LNCaP clone FGC (cell line): ENCODE measurements at regions not wholly inside any gene's neighbourhood (a gene's known extent, or its start where the extent isn't known, plus 50 kb on each side); places are given as distances from the start of the nearest gene placed in this dataset.

ENCODE experiments used
- DNase-seq: peaks from one replicate; pipeline ENCODE4 v3.0.0-alpha.2; 2011; ENCODE audit warnings: low read depth
- H3K4me3 ChIP-seq: 2 replicates; pipeline ENCODE4 v1.5.1; 2011; ENCODE audit warnings: mild to moderate bottlenecking, low read depth, low read length, control low read depth
- TF ChIP-seq, protein P1 (sequence below): IDR thresholded peaks from 2 replicates; pipeline ENCODE4 v1.5.1; 2012; ENCODE audit warnings: mild to moderate bottlenecking; ENCODE audit not compliant: control insufficient read depth, insufficient read depth; ENCODE audit errors: extremely low read depth

DNA sequence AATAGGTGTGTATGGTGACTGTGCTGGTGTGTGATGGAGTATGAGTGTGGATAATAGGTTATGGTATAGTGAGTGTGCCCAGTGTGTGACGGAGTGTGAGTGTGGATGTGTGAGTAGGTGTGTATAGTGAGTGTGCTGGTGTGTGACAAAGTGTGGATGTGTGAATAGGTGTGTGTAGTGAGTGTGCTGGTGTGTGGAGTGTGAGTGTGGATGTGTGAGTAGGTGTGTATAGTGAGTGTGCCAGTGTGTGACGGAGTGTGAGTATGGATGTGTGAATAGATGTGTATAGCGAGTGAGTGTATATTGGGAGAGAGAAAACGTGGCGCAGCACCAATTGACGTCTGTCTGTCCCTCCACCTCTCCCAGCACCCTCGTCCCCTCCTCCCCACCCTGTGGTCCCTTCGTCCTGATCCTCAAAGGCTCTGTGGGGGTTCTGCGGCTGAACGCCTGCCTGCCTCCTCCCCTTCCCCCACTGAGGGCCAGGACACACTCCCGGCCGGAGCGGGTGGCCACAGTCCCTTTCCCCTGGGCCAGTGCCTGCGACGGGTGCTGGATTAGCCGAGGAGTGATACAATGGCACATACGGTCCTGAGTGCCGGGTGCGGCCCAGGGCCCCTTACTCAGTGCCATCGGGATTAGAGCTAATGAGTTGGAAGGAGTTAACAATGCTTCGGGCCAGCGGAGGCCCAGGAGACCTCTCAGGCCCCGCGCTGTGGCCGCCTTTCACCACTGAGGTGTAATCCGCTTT lies 160.0 kb downstream of the MRM1 start:
- TF ChIP-seq, protein P1, sequence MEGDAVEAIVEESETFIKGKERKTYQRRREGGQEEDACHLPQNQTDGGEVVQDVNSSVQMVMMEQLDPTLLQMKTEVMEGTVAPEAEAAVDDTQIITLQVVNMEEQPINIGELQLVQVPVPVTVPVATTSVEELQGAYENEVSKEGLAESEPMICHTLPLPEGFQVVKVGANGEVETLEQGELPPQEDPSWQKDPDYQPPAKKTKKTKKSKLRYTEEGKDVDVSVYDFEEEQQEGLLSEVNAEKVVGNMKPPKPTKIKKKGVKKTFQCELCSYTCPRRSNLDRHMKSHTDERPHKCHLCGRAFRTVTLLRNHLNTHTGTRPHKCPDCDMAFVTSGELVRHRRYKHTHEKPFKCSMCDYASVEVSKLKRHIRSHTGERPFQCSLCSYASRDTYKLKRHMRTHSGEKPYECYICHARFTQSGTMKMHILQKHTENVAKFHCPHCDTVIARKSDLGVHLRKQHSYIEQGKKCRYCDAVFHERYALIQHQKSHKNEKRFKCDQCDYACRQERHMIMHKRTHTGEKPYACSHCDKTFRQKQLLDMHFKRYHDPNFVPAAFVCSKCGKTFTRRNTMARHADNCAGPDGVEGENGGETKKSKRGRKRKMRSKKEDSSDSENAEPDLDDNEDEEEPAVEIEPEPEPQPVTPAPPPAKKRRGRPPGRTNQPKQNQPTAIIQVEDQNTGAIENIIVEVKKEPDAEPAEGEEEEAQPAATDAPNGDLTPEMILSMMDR: no peak
- H3K4me3 ChIP-seq: no peak overlapping the region
- DNase-seq: no peak

DNA sequence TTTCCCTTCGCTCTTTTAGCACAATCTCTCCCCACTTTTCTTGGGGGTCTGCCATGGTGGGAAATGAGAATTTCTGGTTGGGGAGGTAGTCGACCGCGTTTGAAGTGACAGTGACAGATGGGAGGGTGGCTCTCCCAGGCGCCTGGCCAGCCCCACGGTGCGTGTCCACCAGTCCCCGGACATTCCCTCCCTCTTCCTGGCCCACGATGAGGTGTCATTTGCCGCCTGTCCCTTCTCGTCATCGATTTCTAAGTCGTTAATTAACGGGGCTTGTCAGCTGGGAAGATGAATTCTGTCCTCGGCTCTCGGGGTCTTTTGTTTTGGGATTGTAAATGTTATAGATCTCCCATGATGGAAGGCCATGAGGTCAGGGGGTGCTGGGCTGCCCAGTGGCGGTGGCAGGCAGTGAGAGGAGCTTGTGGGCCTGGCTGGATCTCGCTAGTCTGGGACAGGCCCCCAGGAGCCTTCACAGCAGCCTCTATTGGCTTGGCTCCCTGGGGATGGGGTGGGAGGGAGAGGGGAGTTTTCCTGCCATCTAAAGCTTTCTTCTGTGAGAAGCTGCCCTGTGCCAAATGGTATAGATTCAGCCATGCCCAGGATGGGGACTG lies 164.2 kb downstream of the MRM1 start:
- no peak for DNase-seq
- TF ChIP-seq, protein P1: no peak
- H3K4me3 ChIP-seq: no peak overlapping the region

DNA sequence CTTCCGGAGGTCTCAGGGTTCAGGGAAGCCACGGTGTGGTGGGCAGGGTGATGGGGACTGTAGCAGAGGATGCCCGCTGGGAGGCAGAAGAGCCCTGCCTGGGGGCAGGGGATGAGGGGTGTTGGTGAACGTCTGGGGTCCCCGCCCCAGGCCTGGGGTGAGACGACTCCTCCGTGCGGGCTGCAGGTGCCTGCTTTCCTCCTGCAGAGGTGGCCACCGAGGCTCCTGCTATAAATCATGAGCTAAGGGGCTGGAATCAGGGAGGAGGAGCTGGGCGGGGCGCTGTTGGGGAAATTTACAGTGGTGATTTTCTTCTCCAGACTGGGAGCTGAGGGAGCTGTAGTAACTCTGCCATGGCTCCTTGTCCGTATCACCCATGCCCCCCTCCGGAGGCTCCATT lies 167.0 kb downstream of the MRM1 start:
- TF ChIP-seq, protein P1: no peak
- H3K4me3 ChIP-seq: no peak overlapping the region
- no peak for DNase-seq

DNA sequence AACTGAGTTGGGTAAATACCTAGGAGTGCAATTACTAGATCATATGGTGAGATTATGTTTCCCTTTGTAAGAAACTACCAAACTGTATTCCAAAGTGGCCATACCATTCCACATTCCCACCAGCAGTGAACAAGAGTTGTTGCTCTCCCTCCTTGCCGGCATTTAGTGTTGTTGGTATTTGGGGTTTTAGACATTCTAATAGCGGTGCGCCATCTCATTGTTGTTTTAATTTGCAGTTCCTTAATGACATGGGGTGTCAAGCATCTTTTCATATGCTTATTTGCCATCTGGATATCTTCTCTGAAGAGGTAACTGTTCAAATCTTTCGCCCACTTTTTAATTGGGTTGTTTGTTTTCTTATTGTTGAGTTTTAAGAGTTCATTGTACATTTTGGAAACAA lies 164.2 kb upstream of the LHX1 start:
- no peak overlapping the region for H3K4me3 ChIP-seq
- DNase-seq: no peak
- TF ChIP-seq, protein P1: no peak

DNA sequence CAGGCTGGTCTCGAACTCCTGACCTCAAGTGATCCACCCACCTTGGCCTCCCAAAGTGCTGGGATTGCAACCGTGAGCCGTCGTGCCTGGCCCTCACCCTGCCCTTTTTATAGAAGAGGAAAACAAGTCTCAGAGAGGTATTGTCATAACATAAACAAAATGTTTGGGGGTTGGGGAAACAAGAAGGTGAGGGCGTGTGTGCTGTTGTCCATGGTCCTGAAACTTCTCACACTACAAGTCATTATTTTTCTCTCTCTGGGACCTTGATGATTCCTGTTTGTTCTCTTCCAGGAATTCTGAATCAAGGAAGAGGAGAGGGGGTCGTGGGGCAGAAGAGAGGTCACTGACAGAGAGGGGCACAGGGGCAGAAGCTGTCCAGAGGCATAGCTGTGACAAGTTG lies 160.2 kb upstream of the LHX1 start:
- no peak overlapping the region for H3K4me3 ChIP-seq
- TF ChIP-seq, protein P1: no peak
- peak; percentile 14 for DNase-seq

DNA sequence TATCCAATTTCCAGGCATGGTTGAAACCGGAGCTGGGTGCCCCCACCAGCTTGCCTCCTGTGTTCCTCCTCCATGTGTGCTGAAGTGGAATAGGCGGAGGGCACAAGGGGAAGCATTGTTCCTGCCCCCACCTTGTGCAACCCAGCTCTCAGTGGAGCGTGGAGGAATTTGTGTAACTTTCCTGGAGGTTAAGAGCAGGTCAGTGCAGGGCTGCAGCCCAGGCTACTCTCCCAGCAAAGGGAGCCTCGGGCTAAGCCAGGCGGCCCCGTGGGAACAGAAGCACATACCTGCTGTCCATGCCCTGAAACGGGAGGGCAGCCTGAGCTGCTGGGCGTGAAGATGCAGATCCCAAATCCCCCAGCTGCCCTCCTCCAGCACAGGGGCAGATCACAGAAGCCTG lies 158.8 kb upstream of the LHX1 start:
- TF ChIP-seq, protein P1: no peak
- DNase-seq: no peak
- no peak overlapping the region for H3K4me3 ChIP-seq
